GM12872 (cell line): ENCODE measurements at regions not wholly inside any gene's neighbourhood (a gene's known extent, or its start where the extent isn't known, plus 50 kb on each side); places are given as distances from the start of the nearest gene placed in this dataset.

ENCODE experiments used
- CTCF ChIP-seq: IDR thresholded peaks from 3 replicates; pipeline ENCODE4 v1.5.1; 2011; ENCODE audit warnings: low read depth, mild to moderate bottlenecking, low read length, moderate library complexity; ENCODE audit not compliant: insufficient read depth

- no peak for TF ChIP-seq CTCF
Measured at GRCh38 chr6:167551628-167552257, 226.9 kb downstream of the TTLL2 start.

- TF ChIP-seq CTCF, result no peak
Measured at GRCh38 chr6:167552258-167552630, 227.4 kb downstream of the TTLL2 start.

GRCh38 chr6:167552961-167553735, 228.3 kb downstream of the TTLL2 start:
- no peak for TF ChIP-seq CTCF

DNA sequence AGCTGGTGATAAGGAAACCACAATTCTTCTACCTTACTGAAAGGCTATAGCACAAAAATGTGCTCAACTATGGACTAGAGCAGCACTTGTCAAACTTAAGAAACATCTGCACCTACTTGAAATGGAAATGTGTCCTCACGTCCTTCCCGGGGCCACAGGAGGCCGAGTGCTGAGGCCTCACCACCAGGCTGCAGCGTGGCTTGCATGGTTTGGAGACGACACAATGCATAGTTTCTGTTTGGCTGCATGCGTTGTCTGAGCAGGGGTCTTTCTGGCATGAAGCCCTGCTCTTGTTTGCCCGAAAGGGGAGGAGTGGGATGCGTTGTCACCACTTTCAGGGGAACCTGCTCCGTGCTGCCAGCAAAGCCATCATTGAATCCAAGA, 228.8 kb downstream of the TTLL2 start:
- no peak for TF ChIP-seq CTCF

- TF ChIP-seq CTCF, result no peak
Measured at GRCh38 chr6:167554854-167555253, 230.0 kb downstream of the TTLL2 start.

DNA sequence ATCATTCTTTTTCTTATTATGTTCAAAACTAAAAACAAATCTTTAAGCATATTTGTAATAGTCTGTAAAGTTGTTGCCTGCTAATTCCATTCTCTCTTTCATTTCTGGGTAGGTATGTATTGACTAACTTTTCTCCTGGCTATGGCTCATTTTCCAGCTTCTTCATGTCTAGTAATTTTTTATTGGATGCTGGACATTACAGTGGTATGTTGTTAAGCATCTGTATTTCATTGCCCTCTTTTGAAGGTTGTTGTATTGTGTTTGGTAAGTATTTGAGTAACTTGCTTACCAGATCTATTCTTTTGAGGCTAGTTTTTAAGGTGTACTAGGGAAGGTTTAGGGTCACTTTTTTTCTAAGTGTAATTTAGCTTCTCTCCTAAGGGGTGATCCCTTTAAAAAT, 230.9 kb downstream of the TTLL2 start:
- no peak for TF ChIP-seq CTCF

GRCh38 chr6:167557675-167558074, 232.8 kb downstream of the TTLL2 start:
- no peak for TF ChIP-seq CTCF
